GM23248 (cell line): ENCODE measurements at regions not wholly inside any gene's neighbourhood (a gene's known extent, or its start where the extent isn't known, plus 50 kb on each side); places are given as distances from the start of the nearest gene placed in this dataset.

Source experiments
- EZH2 ChIP-seq: fragments of 200-600 bp; sonication (generic); IDR thresholded peaks from 2 replicates; pipeline ENCODE4 v1.6.1; 2018; ENCODE audit warnings: antibody characterized with exemption, mild to moderate bottlenecking; ENCODE audit not compliant: insufficient read depth, poor library complexity, severe bottlenecking
- EZH2phosphoT487 ChIP-seq: fragments of 200-600 bp; sonication (generic); IDR thresholded peaks from 2 replicates; pipeline ENCODE4 v1.6.1; 2018; ENCODE audit warnings: antibody characterized with exemption, moderate library complexity, mild to moderate bottlenecking, low read depth; ENCODE audit not compliant: insufficient read depth

DNA sequence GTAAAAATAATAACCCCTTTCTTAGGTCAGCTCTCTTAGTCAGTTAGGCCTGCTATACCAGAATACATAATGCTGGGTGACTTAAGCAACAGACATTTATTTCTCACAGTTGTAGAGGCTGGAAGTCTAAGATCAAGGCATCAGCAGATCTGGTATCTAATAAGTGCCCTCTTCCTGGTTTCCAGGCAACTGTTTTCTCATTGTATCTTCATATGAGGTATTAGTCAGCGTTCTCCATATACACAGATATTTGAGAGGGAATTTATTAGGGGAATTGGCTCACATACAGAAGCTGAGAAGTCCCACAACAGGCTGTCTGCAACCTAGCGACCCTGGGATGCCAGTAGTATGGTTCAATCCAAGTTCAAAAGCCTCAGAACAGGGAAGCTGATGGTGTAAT, 896.0 kb downstream of the GALC start:
- TF ChIP-seq EZH2 (no peak), EZH2phosphoT487 (no peak)
